ENCODE measurements at regions not wholly inside any gene's neighbourhood (a gene's known extent, or its start where the extent isn't known, plus 50 kb on each side); places are given as distances from the start of the nearest gene placed in this dataset.

GRCh38 chr11:41955635-41956400 is 496.4 kb upstream of the LRRC4C start:
- Histone ChIP-seq H3K9me3 (ENCODE audit: low read length) (no peaks in the 10 kb centered on the region), H2AFZ (ENCODE audit: low read length) (no peak overlapping the region), H3K9me2 (ENCODE audit: insufficient read depth, low read length) (no peaks in the 10 kb centered on the region), H3K4me3 (ENCODE audit: low read depth, low read length, poor library complexity, severe bottlenecking) (no peak overlapping the region), H3K79me2 (ENCODE audit: insufficient read depth, low read depth, low read length) (no peaks in the 10 kb centered on the region), H3K36me3 (ENCODE audit: insufficient read depth, low read length) (no peaks in the 10 kb centered on the region), H3K4me2 (ENCODE audit: low read length) (no peak overlapping the region), H3K4me1 (ENCODE audit: insufficient read depth, low read length, poor library complexity, severe bottlenecking) (no peaks in the 10 kb centered on the region), H3K27ac (ENCODE audit: low read depth, low read length, poor library complexity, severe bottlenecking) (no peak overlapping the region), H4K20me1 (ENCODE audit: insufficient read depth, low read length) (no peaks in the 10 kb centered on the region)
- CTCF ChIA-PET (ENCODE audit: unreplicated experiment): no interaction called here
- TF ChIP-seq CTCF (conservative IDR thresholded peaks at IDR 0.05; ENCODE audit: low read length) (no peak), EZH2phosphoT487 (IDR thresholded peaks at IDR 0.05; ENCODE audit: borderline replicate concordance, low read depth, low read length) (no peak)
- POLR2A ChIA-PET: no interaction called here
- intact Hi-C loops (cut with micrococcal nuclease; ENCODE audit: unreplicated experiment): no loop called here
- BruUV-seq (replicated peaks): no TSS peak
- DNase-seq (ENCODE audit: low spot score): no peak

DNA sequence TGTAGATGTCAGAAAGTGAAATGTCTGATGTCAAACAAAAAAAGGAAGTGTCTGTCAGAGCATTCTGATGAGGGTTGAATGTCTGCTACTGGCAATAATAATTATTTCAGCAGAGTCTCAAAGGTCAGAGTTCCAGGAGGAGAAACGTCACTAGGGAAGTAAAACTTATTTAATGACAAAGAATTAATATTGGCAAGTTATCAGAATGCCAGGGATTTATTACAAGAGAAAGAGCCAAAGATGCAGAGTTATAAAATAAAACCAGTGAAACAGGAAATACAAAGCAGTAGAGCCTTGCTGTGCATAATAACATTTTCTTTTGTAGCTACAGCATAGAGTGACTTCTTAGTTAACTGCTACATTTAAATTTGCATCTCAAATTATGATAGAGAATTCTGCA is 504.0 kb upstream of the LRRC4C start:
- Histone ChIP-seq H3K9me2 (ENCODE audit: insufficient read depth, low read length) (no peaks in the 10 kb centered on the region), H4K20me1 (ENCODE audit: insufficient read depth, low read length) (no peaks in the 10 kb centered on the region), H2AFZ (ENCODE audit: low read length) (no peak overlapping the region), H3K9me3 (ENCODE audit: low read length) (no peaks in the 10 kb centered on the region), H3K4me3 (ENCODE audit: low read depth, low read length, poor library complexity, severe bottlenecking) (no peak overlapping the region), H3K79me2 (ENCODE audit: insufficient read depth, low read depth, low read length) (no peaks in the 10 kb centered on the region), H3K4me1 (ENCODE audit: insufficient read depth, low read length, poor library complexity, severe bottlenecking) (no peaks in the 10 kb centered on the region), H3K36me3 (ENCODE audit: insufficient read depth, low read length) (no peaks in the 10 kb centered on the region), H3K27ac (ENCODE audit: low read depth, low read length, poor library complexity, severe bottlenecking) (no peak overlapping the region), H3K4me2 (ENCODE audit: low read length) (no peak overlapping the region)
- no TSS peak for BruUV-seq (replicated peaks)
- intact Hi-C loops (cut with micrococcal nuclease; ENCODE audit: unreplicated experiment): no loop called here
- ChIA-PET POLR2A (no interaction called here), CTCF (ENCODE audit: unreplicated experiment) (no interaction called here)
- DNase-seq (ENCODE audit: low spot score): no peak
- no peak for TF ChIP-seq CTCF (conservative IDR thresholded peaks at IDR 0.05; ENCODE audit: low read length)

DNA sequence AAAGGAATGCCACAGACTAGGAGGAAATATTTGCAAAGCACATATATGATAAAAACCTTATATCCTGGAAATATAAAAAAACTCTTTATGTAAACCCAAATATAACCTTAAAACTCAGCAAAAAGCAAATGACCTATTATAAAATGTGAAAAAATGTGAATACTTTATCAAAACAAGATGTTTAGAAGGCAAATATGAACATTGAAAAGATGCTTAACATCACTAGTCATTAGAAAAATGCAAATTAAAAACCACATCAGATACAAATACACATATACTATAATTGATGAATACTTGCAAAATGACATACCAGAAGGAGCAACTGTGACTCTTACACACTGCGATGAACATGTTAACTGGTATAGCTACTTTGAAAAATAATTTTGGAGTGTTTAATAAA is 511.2 kb upstream of the LRRC4C start:
- ChIA-PET CTCF (ENCODE audit: unreplicated experiment) (no interaction called here), POLR2A (no interaction called here)
- Histone ChIP-seq H3K79me2 (ENCODE audit: insufficient read depth, low read depth, low read length) (no peaks in the 10 kb centered on the region), H3K9me3 (ENCODE audit: low read length) (no peaks in the 10 kb centered on the region), H3K9me2 (ENCODE audit: insufficient read depth, low read length) (no peaks in the 10 kb centered on the region), H3K4me1 (ENCODE audit: insufficient read depth, low read length, poor library complexity, severe bottlenecking) (no peaks in the 10 kb centered on the region), H3K36me3 (ENCODE audit: insufficient read depth, low read length) (no peaks in the 10 kb centered on the region), H4K20me1 (ENCODE audit: insufficient read depth, low read length) (no peaks in the 10 kb centered on the region), H3K4me2 (ENCODE audit: low read length) (no peak overlapping the region), H2AFZ (ENCODE audit: low read length) (no peak overlapping the region), H3K27ac (ENCODE audit: low read depth, low read length, poor library complexity, severe bottlenecking) (no peak overlapping the region), H3K4me3 (ENCODE audit: low read depth, low read length, poor library complexity, severe bottlenecking) (no peak overlapping the region)
- DNase-seq (ENCODE audit: low spot score): no peak
- intact Hi-C loops (cut with micrococcal nuclease; ENCODE audit: unreplicated experiment): no loop called here
- BruUV-seq (replicated peaks): no TSS peak
- TF ChIP-seq EZH2phosphoT487 (IDR thresholded peaks at IDR 0.05; ENCODE audit: borderline replicate concordance, low read depth, low read length) (no peak), CTCF (conservative IDR thresholded peaks at IDR 0.05; ENCODE audit: low read length) (no peak)

Measured in OCI-LY7 (cell line).